Liver (tissue), 8 donors: ENCODE measurements at regions not wholly inside any gene's neighbourhood (a gene's known extent, or its start where the extent isn't known, plus 50 kb on each side); places are given as distances from the start of the nearest gene placed in this dataset.

Source experiments
- DNase-seq: peaks from one replicate; pipeline ENCODE4 v3.0.0-alpha.2; 2017; ENCODE audit warnings: low spot score
- H3K27ac ChIP-seq, 2 donors: one replicate each; pipeline ENCODE4 v1.7.0; 2013; ENCODE audit warnings: inconsistent platforms in 2 of 2, low read length in 2 of 2, control low read depth in 1 of 2, low read depth in 1 of 2, mild to moderate bottlenecking in 1 of 2
- H3K27me3 ChIP-seq, 4 donors: one replicate each; pipeline versions ENCODE4 v1.6.1 to v1.7.0; 2013; ENCODE audit warnings: low read length in 3 of 4, inconsistent platforms in 1 of 4, mild to moderate bottlenecking in 1 of 4, moderate library complexity in 1 of 4; ENCODE audit not compliant: control insufficient read depth in 4 of 4, insufficient read depth in 4 of 4
- H3K36me3 ChIP-seq, 4 donors: one replicate each; pipeline versions ENCODE4 v1.6.1 to v1.7.0; 2013; ENCODE audit warnings: low read length in 3 of 4, mild to moderate bottlenecking in 3 of 4, low read depth in 1 of 4, moderate library complexity in 1 of 4; ENCODE audit not compliant: control insufficient read depth in 4 of 4, insufficient read depth in 3 of 4
- H3K4me1 ChIP-seq, 4 donors: one replicate each; pipeline versions ENCODE4 v1.6.1 to v1.7.0; 2013; ENCODE audit warnings: low read length in 3 of 4, mild to moderate bottlenecking in 3 of 4, moderate library complexity in 1 of 4; ENCODE audit not compliant: control insufficient read depth in 4 of 4, insufficient read depth in 4 of 4
- H3K4me3 ChIP-seq, 3 donors: one replicate each; pipeline versions ENCODE4 v1.6.1 to v1.7.0; 2013; ENCODE audit warnings: low read length in 3 of 3, control low read depth in 1 of 3, low read depth in 1 of 3, mild to moderate bottlenecking in 1 of 3
- H3K9ac ChIP-seq, 2 donors: one replicate each; pipeline ENCODE4 v1.7.0; 2013; ENCODE audit warnings: low read length in 2 of 2, mild to moderate bottlenecking in 2 of 2, moderate library complexity in 2 of 2, control low read depth in 1 of 2, low read depth in 1 of 2
- H3K9me3 ChIP-seq, 4 donors: one replicate each; pipeline versions ENCODE4 v1.6.1 to v1.7.0; 2013; ENCODE audit warnings: low read length in 3 of 4; ENCODE audit not compliant: control insufficient read depth in 4 of 4
- CTCF ChIP-seq: fragments of 150-350 bp; IDR thresholded peaks from 2 replicates; pipeline ENCODE4 v1.5.1; 2017; ENCODE audit warnings: improper control_type of control experiment, low read depth, low read length; ENCODE audit not compliant: missing input control
- EGR1 ChIP-seq, 2 donors: IDR thresholded peaks; 2 replicates each; pipeline ENCODE4 v1.6.1; 2016 to 2018; ENCODE audit warnings: antibody characterized with exemption in 2 of 2, low read depth in 2 of 2
- FOXA1 ChIP-seq: IDR thresholded peaks from 2 replicates; pipeline ENCODE4 v1.6.1; 2016; ENCODE audit warnings: antibody characterized with exemption
- FOXA2 ChIP-seq: IDR thresholded peaks from 2 replicates; pipeline ENCODE4 v1.6.1; 2016; ENCODE audit warnings: antibody characterized with exemption
- HNF4A ChIP-seq, 2 donors: conservative IDR thresholded peaks; 2 replicates each; pipeline ENCODE4 v1.6.1; 2016; ENCODE audit warnings: antibody characterized with exemption in 2 of 2, mild to moderate bottlenecking in 2 of 2
- HNF4G ChIP-seq: IDR thresholded peaks from 2 replicates; pipeline ENCODE4 v1.6.1; 2016; ENCODE audit warnings: antibody characterized with exemption
- JUND ChIP-seq, 2 donors: IDR thresholded peaks; 2 replicates each; pipeline ENCODE4 v1.6.1; 2016; ENCODE audit warnings: antibody characterized with exemption in 2 of 2
- NR2F2 ChIP-seq: IDR thresholded peaks from 2 replicates; pipeline ENCODE4 v1.6.1; 2016; ENCODE audit warnings: antibody characterized with exemption
- RAD21 ChIP-seq, 2 donors: IDR thresholded peaks; 2 replicates each; pipeline ENCODE4 v1.6.1; 2016; ENCODE audit warnings: antibody characterized with exemption in 2 of 2, mild to moderate bottlenecking in 2 of 2
- REST ChIP-seq: IDR thresholded peaks from 2 replicates; pipeline ENCODE4 v1.6.1; 2016; ENCODE audit warnings: antibody characterized with exemption, mild to moderate bottlenecking
- RXRA ChIP-seq, 2 donors: IDR thresholded peaks; 2 replicates each; pipeline ENCODE4 v1.6.1; 2017 to 2018; ENCODE audit warnings: antibody characterized with exemption in 2 of 2, mild to moderate bottlenecking in 1 of 2
- SP1 ChIP-seq: IDR thresholded peaks from 2 replicates; pipeline ENCODE4 v1.6.1; 2018; ENCODE audit warnings: antibody characterized with exemption, mild to moderate bottlenecking
- TAF1 ChIP-seq: conservative IDR thresholded peaks from 2 replicates; pipeline ENCODE4 v1.6.1; 2016; ENCODE audit warnings: antibody characterized with exemption, mild to moderate bottlenecking
- YY1 ChIP-seq: IDR thresholded peaks from 2 replicates; pipeline ENCODE4 v1.6.1; 2016; ENCODE audit warnings: antibody characterized with exemption, mild to moderate bottlenecking
- ZBTB33 ChIP-seq: IDR thresholded peaks from 2 replicates; pipeline ENCODE4 v1.6.1; 2016; ENCODE audit warnings: antibody characterized with exemption
- WGBS: extraction: QIAGEN DNeasy Blood & Tissue Kit; methylation state at CpG from one replicate; pipeline ENCODE4 v1.1.7; 2013; 5-methylcytosine and 5-hydroxymethylcytosine counted together
- TF ChIP-seq, protein P1 (sequence below): IDR thresholded peaks from 2 replicates; pipeline ENCODE4 v1.6.1; 2016; ENCODE audit warnings: antibody characterized with exemption
- TF ChIP-seq, protein P2 (sequence below): IDR thresholded peaks from 2 replicates; pipeline ENCODE4 v1.6.1; 2016; ENCODE audit warnings: antibody characterized with exemption
- donor health status: healthy.
- donor health status: healthy.
- donor health status: healthy.
- donor health status: healthy.
- donor health status: healthy.

DNA sequence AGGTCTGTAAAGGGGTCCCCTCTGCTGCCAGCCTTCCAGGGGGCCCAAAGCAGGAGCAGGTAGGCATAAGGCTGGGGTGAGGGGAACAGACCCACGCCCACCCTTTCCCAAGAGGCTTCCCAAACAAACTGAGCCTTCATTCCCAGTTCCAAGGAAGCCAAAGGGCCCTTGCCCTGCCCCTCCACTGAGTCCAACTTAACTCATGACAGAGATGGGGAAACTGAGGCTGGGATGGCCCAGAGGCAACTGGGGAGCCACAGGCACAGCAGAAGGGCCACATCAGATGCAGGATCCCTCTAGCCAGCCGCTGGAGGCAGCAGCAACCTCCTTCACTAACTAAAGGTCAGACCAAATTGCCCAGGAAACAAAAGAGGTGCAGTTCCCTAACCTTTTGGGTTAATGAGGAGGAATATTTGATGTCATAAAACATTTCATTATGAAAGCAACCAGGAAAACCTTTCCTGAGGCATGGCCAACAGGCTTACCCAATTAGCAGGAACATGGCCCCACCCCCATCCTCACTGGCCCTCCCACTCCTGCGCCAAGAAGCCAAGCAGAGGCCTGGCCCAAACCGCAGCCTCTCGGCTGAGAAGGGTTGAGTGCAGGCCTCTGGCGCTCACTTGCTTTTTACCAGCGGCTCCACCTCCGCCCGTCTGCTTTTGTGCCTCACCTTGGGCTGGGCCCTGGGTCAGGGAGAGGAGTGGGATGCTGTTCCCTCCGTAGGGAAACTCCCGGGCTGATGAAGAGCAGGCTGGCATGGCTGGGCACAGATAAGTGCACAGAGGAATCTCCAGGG, 293.5 kb upstream of the RTL1 start:
- no peaks in the 10 kb centered on the region for H3K9me3 ChIP-seq
- TF ChIP-seq ZBTB33 (no peak), CTCF (no peak), FOXA2 (no peak), FOXA1 (no peak), NR2F2 (no peak), YY1 (no peak), SP1 (no peak)
- TF ChIP-seq, protein P1, sequence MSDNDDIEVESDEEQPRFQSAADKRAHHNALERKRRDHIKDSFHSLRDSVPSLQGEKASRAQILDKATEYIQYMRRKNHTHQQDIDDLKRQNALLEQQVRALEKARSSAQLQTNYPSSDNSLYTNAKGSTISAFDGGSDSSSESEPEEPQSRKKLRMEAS: no peak
- H3K36me3 ChIP-seq: no peaks in the 10 kb centered on the region
- no peaks in the 10 kb centered on the region for H3K4me1 ChIP-seq
- no peak overlapping the region for H3K4me3 ChIP-seq
- no peaks in the 10 kb centered on the region for H3K27me3 ChIP-seq
- no peak overlapping the region for H3K9ac ChIP-seq
- no peak overlapping the region for H3K27ac ChIP-seq
- DNase-seq: peak; percentile 25
- 86% methylated on average over 11 of the region's 11 CpGs for WGBS

DNA sequence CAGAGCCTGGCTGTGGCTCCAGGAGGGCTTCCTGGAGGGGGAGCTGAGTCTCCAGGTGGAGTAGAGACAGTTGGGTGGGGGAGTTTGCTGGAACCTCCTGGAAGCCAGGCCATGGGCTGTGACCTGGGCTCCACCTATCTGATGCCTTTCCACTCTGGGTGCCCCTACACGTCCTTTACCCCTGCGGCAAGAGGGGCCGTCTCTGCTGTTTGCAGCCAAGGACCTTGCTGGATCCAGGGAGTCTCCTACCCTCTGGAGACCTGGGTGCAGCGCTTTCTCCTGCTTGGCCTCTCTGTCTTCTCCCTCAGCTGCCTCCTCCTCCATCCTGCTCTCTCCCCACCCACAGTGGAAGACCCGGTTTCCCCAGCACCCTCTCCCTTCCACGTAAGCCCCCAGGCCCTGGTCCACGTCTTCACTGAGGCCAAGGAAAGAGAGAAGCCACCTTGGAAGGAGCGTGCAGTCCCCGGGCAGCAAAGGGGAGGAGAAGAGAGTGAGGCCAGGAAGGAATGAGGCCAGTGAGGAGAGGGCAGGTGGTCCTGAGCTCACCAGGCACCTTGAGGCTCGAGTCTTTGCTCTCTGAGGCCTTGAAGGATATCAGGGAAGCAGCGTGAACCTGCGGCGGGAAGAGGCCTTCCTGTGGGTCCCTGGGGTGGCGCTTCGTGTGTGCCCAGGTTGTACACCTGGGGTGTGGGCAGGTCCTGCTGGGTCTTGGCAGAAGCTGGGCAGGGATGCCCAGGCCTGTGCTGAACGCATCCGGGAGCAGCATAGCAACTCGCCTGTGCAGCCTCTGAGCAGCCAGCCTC, 294.3 kb upstream of the RTL1 start:
- Histone ChIP-seq H3K9ac (no peak overlapping the region), H3K36me3 (no peaks in the 10 kb centered on the region), H3K4me3 (no peak overlapping the region), H3K27ac (no peak overlapping the region), H3K4me1 (no peaks in the 10 kb centered on the region), H3K9me3 (no peaks in the 10 kb centered on the region), H3K27me3 (no peaks in the 10 kb centered on the region)
- TF ChIP-seq JUND (IDR thresholded peaks at IDR 0.05) (no peak), RXRA (IDR thresholded peaks at IDR 0.05) (no peak), CTCF (no peak), HNF4A (conservative IDR thresholded peaks at IDR 0.05) (no peak), TAF1 (no peak), SP1 (no peak), NR2F2 (no peak), FOXA2 (no peak), HNF4G (no peak), YY1 (no peak), EGR1 (IDR thresholded peaks at IDR 0.05; ENCODE audit: low read depth in 2 of 2) (no peak), REST (no peak), RAD21 (IDR thresholded peaks at IDR 0.05) (no peak)
- TF ChIP-seq, protein P1: no peak
- TF ChIP-seq, protein P2, sequence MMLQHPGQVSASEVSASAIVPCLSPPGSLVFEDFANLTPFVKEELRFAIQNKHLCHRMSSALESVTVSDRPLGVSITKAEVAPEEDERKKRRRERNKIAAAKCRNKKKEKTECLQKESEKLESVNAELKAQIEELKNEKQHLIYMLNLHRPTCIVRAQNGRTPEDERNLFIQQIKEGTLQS: no peak
- peak; percentile 27 for DNase-seq
- WGBS: 91% methylated on average over 18 of the region's 18 CpGs
